GM23338 (cell line): ENCODE measurements at regions not wholly inside any gene's neighbourhood (a gene's known extent, or its start where the extent isn't known, plus 50 kb on each side); places are given as distances from the start of the nearest gene placed in this dataset.

Source experiments
- ATAC-seq: fragments of 200-7000 bp; cut with Tn5 transposase; 3 replicates; pipeline ENCODE4 v1.9.1; 2020
- DNase-seq: peaks from one replicate; pipeline ENCODE4 v3.0.0-alpha.2; 2015; ENCODE audit warnings: low spot score
- H2AFZ ChIP-seq: fragments of 200-600 bp; sonication (generic); 2 replicates; pipeline ENCODE4 v1.8.0; 2016; ENCODE audit warnings: antibody characterized with exemption, mild to moderate bottlenecking, moderate library complexity
- H3F3A ChIP-seq: fragments of 200-600 bp; sonication (generic); replicated peaks from 2 replicates; pipeline ENCODE4 v1.8.0; 2017; ENCODE audit warnings: antibody characterized with exemption, mixed run types, low read depth
- H3K27ac ChIP-seq: fragments of 200-600 bp; sonication (generic); 2 replicates; pipeline ENCODE4 v1.6.1; 2016; ENCODE audit warnings: low read depth
- H3K27me3 ChIP-seq: fragments of 200-600 bp; sonication (generic); 2 replicates; pipeline ENCODE4 v1.8.0; 2016; ENCODE audit warnings: mild to moderate bottlenecking, mixed run types, moderate library complexity; ENCODE audit not compliant: insufficient read depth
- H3K36me3 ChIP-seq: fragments of 200-600 bp; sonication (generic); 2 replicates; pipeline ENCODE4 v1.8.0; 2016; ENCODE audit warnings: mild to moderate bottlenecking; ENCODE audit not compliant: insufficient read depth
- H3K4me1 ChIP-seq: fragments of 200-600 bp; sonication (generic); 2 replicates; pipeline ENCODE4 v1.8.0; 2016; ENCODE audit warnings: mild to moderate bottlenecking, moderate library complexity; ENCODE audit not compliant: insufficient read depth
- H3K4me2 ChIP-seq: fragments of 200-600 bp; sonication (generic); 2 replicates; pipeline ENCODE4 v1.7.1; 2017; ENCODE audit warnings: mixed run types
- H3K4me3 ChIP-seq: fragments of 200-600 bp; sonication (generic); 2 replicates; pipeline ENCODE4 v1.6.1; 2016; ENCODE audit warnings: mixed run types
- H3K79me2 ChIP-seq: fragments of 200-600 bp; sonication (generic); replicated peaks from 2 replicates; pipeline ENCODE4 v1.8.0; 2017; ENCODE audit warnings: mild to moderate bottlenecking; ENCODE audit not compliant: insufficient read depth
- H3K9me2 ChIP-seq: fragments of 200-600 bp; sonication (generic); 2 replicates; pipeline ENCODE4 v1.8.0; 2017; ENCODE audit not compliant: insufficient read depth
- H4K20me1 ChIP-seq: fragments of 200-600 bp; sonication (generic); replicated peaks from 2 replicates; pipeline ENCODE4 v1.8.0; 2017; ENCODE audit warnings: mild to moderate bottlenecking; ENCODE audit not compliant: insufficient read depth
- H3K27ac Mint-ChIP-seq: 2 replicates; pipeline ENCODE4 v1.8.0; 2020; ENCODE audit warnings: inconsistent platforms, mild to moderate bottlenecking, moderate library complexity, mixed read lengths
- H3K27me3 Mint-ChIP-seq: 3 replicates; pipeline ENCODE4 v1.8.0; 2022; ENCODE audit warnings: low read depth, mild to moderate bottlenecking, moderate library complexity, mixed read lengths, inconsistent platforms; ENCODE audit not compliant: insufficient read depth, poor library complexity
- H3K36me3 Mint-ChIP-seq: 3 replicates; pipeline ENCODE4 v1.8.0; 2021; ENCODE audit warnings: low read depth, mild to moderate bottlenecking, inconsistent platforms, moderate library complexity, mixed read lengths
- H3K4me1 Mint-ChIP-seq: 3 replicates; pipeline ENCODE4 v1.8.0; 2020; ENCODE audit warnings: mild to moderate bottlenecking, inconsistent platforms, mixed read lengths
- H3K4me3 Mint-ChIP-seq: 3 replicates; pipeline ENCODE4 v1.8.0; 2021; ENCODE audit warnings: moderate library complexity, mild to moderate bottlenecking, inconsistent platforms, mixed read lengths
- H3K9me3 Mint-ChIP-seq: 3 replicates; pipeline ENCODE4 v1.8.0; 2020; ENCODE audit warnings: moderate library complexity, mild to moderate bottlenecking, inconsistent platforms, mixed read lengths
- CTCF ChIP-seq, 2 experiments: fragments of 200-600 bp in 1 of 2; sonication (generic) in 1 of 2; conservative IDR thresholded peaks; 2 replicates each; pipeline versions ENCODE4 v1.5.1 to v1.6.1; 2016 to 2017; ENCODE audit warnings: antibody characterized with exemption in 2 of 2, low read depth in 2 of 2, mild to moderate bottlenecking in 2 of 2, moderate library complexity in 1 of 2
- ETS1 ChIP-seq: IDR thresholded peaks from 2 replicates; pipeline ENCODE4 v1.6.1; 2016; ENCODE audit warnings: antibody characterized with exemption
- EZH2 ChIP-seq: fragments of 200-600 bp; sonication (generic); IDR thresholded peaks from one replicate; pipeline ENCODE4 v1.8.0; 2017; ENCODE audit warnings: antibody characterized with exemption, mild to moderate bottlenecking, low read depth; ENCODE audit not compliant: unreplicated experiment
- JUNB ChIP-seq: IDR thresholded peaks from one replicate; pipeline ENCODE4 v1.6.1; 2016; ENCODE audit warnings: antibody characterized with exemption; ENCODE audit not compliant: unreplicated experiment
- NANOG ChIP-seq: IDR thresholded peaks from 2 replicates; pipeline ENCODE4 v1.6.1; 2016; ENCODE audit warnings: antibody characterized with exemption, borderline replicate concordance
- REST ChIP-seq: IDR thresholded peaks from one replicate; pipeline ENCODE4 v1.6.1; 2018; ENCODE audit warnings: antibody characterized with exemption; ENCODE audit not compliant: unreplicated experiment
- STAT1 ChIP-seq: IDR thresholded peaks from one replicate; pipeline ENCODE4 v1.6.1; 2016; ENCODE audit warnings: antibody characterized with exemption; ENCODE audit not compliant: unreplicated experiment
- ZNF114 ChIP-seq: fragments of 250-450 bp; sonication (Bioruptor Pico); IDR thresholded peaks from 2 replicates; pipeline ENCODE4 v1.5.0; 2020; ENCODE audit warnings: mild to moderate bottlenecking, moderate library complexity
- ZNF331 ChIP-seq: fragments of 250-450 bp; sonication (Bioruptor Pico); IDR thresholded peaks from 2 replicates; pipeline ENCODE4 v1.5.0; 2020; ENCODE audit warnings: low read depth, mild to moderate bottlenecking, moderate library complexity
- ZNF462 ChIP-seq: fragments of 250-450 bp; sonication (Bioruptor Pico); IDR thresholded peaks from 2 replicates; pipeline ENCODE4 v1.5.0; 2020; ENCODE audit warnings: mild to moderate bottlenecking, moderate library complexity

- H3K4me3 Mint-ChIP-seq = no peak overlapping the region
Measured at GRCh38 chr9:24672336-24672735, 126.6 kb upstream of the IZUMO3 start.

More at GRCh38 chr9:24672336-24672735, 126.6 kb upstream of the IZUMO3 start:
- Mint-ChIP-seq H3K27ac (no peak overlapping the region), H3K36me3 (peaks cover 19% of the 10 kb centered on the region; the same call in 2 of the 3 replicates), H3K9me3 (peaks cover 20% of the 10 kb centered on the region), H3K4me1 (peaks cover 3% of the 10 kb centered on the region), H3K27me3 (peaks cover 2% of the 10 kb centered on the region)
- H3F3A ChIP-seq = no peaks in the 10 kb centered on the region
- no peak overlapping the region for H3K4me3 ChIP-seq
- TF ChIP-seq ETS1 (no peak), NANOG (no peak), STAT1 (no peak), JUNB (no peak), CTCF (conservative IDR thresholded peaks at IDR 0.05; ENCODE audit: low read depth in 2 of 2) (no peak), ZNF462 (no peak), ZNF331 (no peak), REST (no peak), EZH2 (no peak), ZNF114 (CRISPR knock-in tag) (no peak)
- H3K79me2 ChIP-seq = no peaks in the 10 kb centered on the region
- H2AFZ ChIP-seq = no peak overlapping the region
- no peaks in the 10 kb centered on the region for H4K20me1 ChIP-seq
- no peak overlapping the region for H3K27ac ChIP-seq
- ATAC-seq (no peak), DNase-seq (no peak)
- no peak overlapping the region for H3K4me2 ChIP-seq
- no peaks in the 10 kb centered on the region for H3K4me1 ChIP-seq
- H3K9me2 ChIP-seq = no peaks in the 10 kb centered on the region
- H3K36me3 ChIP-seq = no peaks in the 10 kb centered on the region
- H3K27me3 ChIP-seq = no peaks in the 10 kb centered on the region
